ENCODE measurements at regions not wholly inside any gene's neighbourhood (a gene's known extent, or its start where the extent isn't known, plus 50 kb on each side); places are given as distances from the start of the nearest gene placed in this dataset.
A peak's percentile ranks its signal among the peaks of the same experiment; 100 is the strongest.

DNA sequence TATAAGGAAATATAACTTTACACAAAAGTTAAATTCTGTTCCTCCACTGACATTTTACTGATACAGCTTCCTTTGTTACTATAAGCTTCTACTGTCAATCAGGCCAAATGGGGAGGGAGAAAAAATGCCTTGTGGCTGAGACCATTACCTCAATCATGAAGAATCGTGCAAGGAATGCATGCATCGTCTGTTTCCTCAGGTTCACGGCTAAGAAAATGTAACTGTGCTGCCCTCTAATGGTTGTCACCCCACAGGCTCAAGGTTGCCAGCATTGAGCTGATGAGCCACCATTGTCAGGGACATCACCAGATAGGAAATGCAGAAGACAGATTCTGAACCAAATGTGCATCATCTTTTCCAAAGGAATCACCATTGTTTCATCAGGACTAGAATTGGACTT, 426.9 kb downstream of the CDH2 start:
- Mint-ChIP-seq H3K9me3 (peaks cover 10% of the 10 kb centered on the region), H3K4me3 (no peak overlapping the region), H3K27me3 (ENCODE audit: insufficient read depth, low read depth) (peaks cover 6% of the 10 kb centered on the region), H3K36me3 (peaks cover 12% of the 10 kb centered on the region), H3K4me1 (peaks cover 23% of the 10 kb centered on the region), H3K27ac (peak overlapping the region; percentile 25)
- TF ChIP-seq EZH2 (IDR thresholded peaks at IDR 0.05): no peak
- TF ChIP-seq, protein P1, sequence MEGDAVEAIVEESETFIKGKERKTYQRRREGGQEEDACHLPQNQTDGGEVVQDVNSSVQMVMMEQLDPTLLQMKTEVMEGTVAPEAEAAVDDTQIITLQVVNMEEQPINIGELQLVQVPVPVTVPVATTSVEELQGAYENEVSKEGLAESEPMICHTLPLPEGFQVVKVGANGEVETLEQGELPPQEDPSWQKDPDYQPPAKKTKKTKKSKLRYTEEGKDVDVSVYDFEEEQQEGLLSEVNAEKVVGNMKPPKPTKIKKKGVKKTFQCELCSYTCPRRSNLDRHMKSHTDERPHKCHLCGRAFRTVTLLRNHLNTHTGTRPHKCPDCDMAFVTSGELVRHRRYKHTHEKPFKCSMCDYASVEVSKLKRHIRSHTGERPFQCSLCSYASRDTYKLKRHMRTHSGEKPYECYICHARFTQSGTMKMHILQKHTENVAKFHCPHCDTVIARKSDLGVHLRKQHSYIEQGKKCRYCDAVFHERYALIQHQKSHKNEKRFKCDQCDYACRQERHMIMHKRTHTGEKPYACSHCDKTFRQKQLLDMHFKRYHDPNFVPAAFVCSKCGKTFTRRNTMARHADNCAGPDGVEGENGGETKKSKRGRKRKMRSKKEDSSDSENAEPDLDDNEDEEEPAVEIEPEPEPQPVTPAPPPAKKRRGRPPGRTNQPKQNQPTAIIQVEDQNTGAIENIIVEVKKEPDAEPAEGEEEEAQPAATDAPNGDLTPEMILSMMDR (IDR thresholded peaks at IDR 0.05): peak; percentile 56
- Histone ChIP-seq H3K79me2 (ENCODE audit: low read depth) (no peaks in the 10 kb centered on the region), H2AFZ (replicated peaks) (no peak overlapping the region), H3K36me3 (no peaks in the 10 kb centered on the region), H3K27me3 (no peaks in the 10 kb centered on the region), H3K9ac (no peak overlapping the region), H3K4me1 (peaks cover 20% of the 10 kb centered on the region), H4K20me1 (ENCODE audit: low read depth) (no peaks in the 10 kb centered on the region), H3F3A (ENCODE audit: low read depth) (peaks cover 11% of the 10 kb centered on the region), H3K4me2 (no peak overlapping the region), H3K27ac (no peak overlapping the region), H3K4me3 (no peak overlapping the region), H3K9me3 (ENCODE audit: low read depth) (no peaks in the 10 kb centered on the region)
- DNase-seq (ENCODE audit: low spot score): peak; percentile 20

DNA sequence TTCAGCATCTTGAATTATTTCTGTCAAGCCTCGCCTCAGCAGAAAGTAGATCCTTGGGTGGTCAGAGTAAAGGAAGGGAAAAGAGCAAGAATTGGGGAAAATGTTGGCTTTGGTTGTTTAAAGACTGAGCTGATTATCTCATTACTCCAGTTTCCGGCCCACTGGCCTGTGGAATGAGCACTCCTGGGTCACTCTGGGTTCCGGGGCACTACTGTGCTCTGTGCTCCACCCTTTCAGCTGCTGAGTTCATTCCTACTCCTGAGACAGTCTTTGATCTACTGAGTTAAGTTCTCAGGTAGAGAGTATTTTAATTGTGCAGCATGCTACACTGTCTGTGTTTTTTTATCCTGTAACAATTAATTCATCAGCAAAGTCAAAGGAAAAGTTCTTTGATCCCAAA, 427.7 kb downstream of the CDH2 start:
- H3K27me3 ChIP-seq: no peaks in the 10 kb centered on the region
- peak overlapping the region; percentile 44 for H3K4me2 ChIP-seq
- H3K36me3 ChIP-seq: no peaks in the 10 kb centered on the region
- H3K79me2 ChIP-seq (ENCODE audit: low read depth): no peaks in the 10 kb centered on the region
- H3K4me1 Mint-ChIP-seq: peaks cover 23% of the 10 kb centered on the region
- no peak overlapping the region for H3K9ac ChIP-seq
- H3K4me3 ChIP-seq: no peak overlapping the region
- H2AFZ ChIP-seq (replicated peaks): no peak overlapping the region
- H4K20me1 ChIP-seq (ENCODE audit: low read depth): no peaks in the 10 kb centered on the region
- TF ChIP-seq, protein P1 (IDR thresholded peaks at IDR 0.05): no peak
- TF ChIP-seq EZH2phosphoT487 (IDR thresholded peaks at IDR 0.05) (no peak), EZH2 (IDR thresholded peaks at IDR 0.05) (no peak)
- DNase-seq (ENCODE audit: low spot score): peak; percentile 37
- peaks cover 6% of the 10 kb centered on the region for H3K27me3 Mint-ChIP-seq (ENCODE audit: insufficient read depth, low read depth)
- H3F3A ChIP-seq (ENCODE audit: low read depth): peaks cover 11% of the 10 kb centered on the region
- H3K27ac Mint-ChIP-seq: peak overlapping the region; percentile 5
- peaks cover 9% of the 10 kb centered on the region for H3K36me3 Mint-ChIP-seq
- H3K9me3 Mint-ChIP-seq: peaks cover 8% of the 10 kb centered on the region
- H3K4me1 ChIP-seq: peaks cover 20% of the 10 kb centered on the region
- no peak overlapping the region for H3K27ac ChIP-seq
- H3K4me3 Mint-ChIP-seq: no peak overlapping the region
- no peaks in the 10 kb centered on the region for H3K9me3 ChIP-seq (ENCODE audit: low read depth)

DNA sequence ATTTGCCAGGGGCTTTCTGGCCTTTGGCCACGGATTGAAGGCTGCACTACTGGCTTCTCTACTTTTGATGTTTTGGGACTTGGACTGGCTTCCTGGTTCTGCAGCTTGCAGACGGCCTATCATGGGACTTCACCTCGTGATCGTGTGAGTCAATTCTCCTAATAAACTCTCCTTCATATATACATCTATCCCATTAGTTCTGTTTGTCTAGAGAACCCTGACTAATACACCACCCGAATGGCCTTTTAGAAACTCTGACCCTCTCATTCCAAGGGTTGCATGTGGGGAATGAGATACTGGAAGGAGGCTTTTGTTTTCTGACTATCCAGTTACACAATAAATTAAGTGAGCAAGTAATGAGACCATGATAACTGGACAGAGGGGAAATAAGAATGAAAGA, 430.7 kb downstream of the CDH2 start:
- Histone ChIP-seq H3K9ac (no peak overlapping the region), H3K27me3 (no peaks in the 10 kb centered on the region), H3K36me3 (no peaks in the 10 kb centered on the region), H3F3A (ENCODE audit: low read depth) (peaks cover 11% of the 10 kb centered on the region), H3K4me2 (no peak overlapping the region), H3K4me1 (peaks cover 20% of the 10 kb centered on the region), H3K9me3 (ENCODE audit: low read depth) (no peaks in the 10 kb centered on the region), H3K4me3 (no peak overlapping the region), H3K27ac (no peak overlapping the region), H2AFZ (replicated peaks) (no peak overlapping the region), H4K20me1 (ENCODE audit: low read depth) (no peaks in the 10 kb centered on the region), H3K79me2 (ENCODE audit: low read depth) (no peaks in the 10 kb centered on the region)
- Mint-ChIP-seq H3K27ac (peak overlapping the region; percentile 61), H3K4me1 (peaks cover 23% of the 10 kb centered on the region), H3K9me3 (peaks cover 19% of the 10 kb centered on the region), H3K36me3 (peaks cover 12% of the 10 kb centered on the region), H3K27me3 (ENCODE audit: insufficient read depth, low read depth) (peaks cover 6% of the 10 kb centered on the region), H3K4me3 (no peak overlapping the region)
- no peak for DNase-seq (ENCODE audit: low spot score)
- no peak for TF ChIP-seq EZH2phosphoT487 (IDR thresholded peaks at IDR 0.05)
- TF ChIP-seq EZH2 (IDR thresholded peaks at IDR 0.05): no peak
- TF ChIP-seq, protein P1 (IDR thresholded peaks at IDR 0.05): no peak
